NCI-H345 treated with DMSO at 0.1 percent for 48 hours (cell line): ENCODE measurements at regions not wholly inside any gene's neighbourhood (a gene's known extent, or its start where the extent isn't known, plus 50 kb on each side); places are given as distances from the start of the nearest gene placed in this dataset.
"Not testable (repeated sequence)": the region's sequence is repeated elsewhere in the genome, so short reads cannot be mapped to it uniquely, and the experiment has no call there.

Experiments
- DNase-seq: peaks from one replicate; lab custom pipeline; 2025; ENCODE audit not compliant: unreplicated experiment; lab: John Stamatoyannopoulos, UW

DNA sequence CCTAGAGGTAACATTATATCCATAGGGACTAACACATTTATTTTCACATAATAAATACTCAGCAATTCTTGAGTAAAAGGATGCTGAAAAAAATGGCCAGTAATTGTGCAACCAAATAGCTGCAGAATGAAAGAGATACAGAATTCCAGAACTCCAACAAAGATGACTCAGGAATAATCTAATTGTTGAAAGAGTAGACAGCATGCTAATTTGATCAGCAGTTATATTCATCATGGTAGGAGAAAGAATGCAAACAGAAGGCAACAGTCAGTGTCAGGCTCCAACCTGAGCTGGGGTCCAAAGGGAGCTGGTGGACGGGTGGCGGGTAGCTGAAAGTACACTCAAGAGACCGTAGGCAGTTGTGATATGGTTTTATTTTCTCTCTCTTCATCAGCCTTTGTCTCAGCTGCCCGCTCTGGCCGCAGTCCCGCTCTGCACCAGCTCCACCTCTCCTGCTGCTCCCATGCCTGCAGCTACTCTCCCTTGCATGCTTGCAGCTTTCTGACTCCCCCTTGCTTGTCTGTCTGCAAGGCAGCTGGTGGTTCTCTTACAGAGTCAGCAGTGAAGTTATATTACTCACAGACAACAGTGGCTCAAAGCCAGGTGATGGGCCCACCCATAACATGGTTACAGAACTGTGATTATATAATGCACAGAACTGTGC lies 1150.1 kb downstream of the STIM2 start:
- DNase-seq = no peak

- no peak for DNase-seq
Measured at GRCh38 chr4:28014469-28014868, 1153.8 kb downstream of the STIM2 start.

- no peak for DNase-seq
Measured at GRCh38 chr4:28015996-28016395, 1155.4 kb downstream of the STIM2 start.

DNA sequence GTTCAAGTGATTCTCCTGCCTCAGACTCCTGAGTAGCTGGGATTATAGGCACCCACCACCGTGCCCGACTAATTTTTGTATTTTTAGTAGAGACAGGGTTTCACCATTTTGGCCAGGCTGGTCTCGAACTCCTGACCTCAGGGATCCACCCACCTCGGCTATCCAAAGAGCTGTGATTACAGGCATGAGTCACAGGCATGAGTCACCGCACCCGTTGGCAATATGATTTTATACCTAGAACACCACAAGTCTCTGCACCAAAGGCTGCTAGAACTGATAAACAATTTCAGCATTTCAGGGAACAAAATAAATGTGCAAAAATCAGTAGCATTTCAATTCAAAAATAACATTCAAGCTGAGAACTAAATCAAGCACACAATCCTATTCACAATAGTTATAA lies 1177.6 kb downstream of the STIM2 start:
- not testable (repeated sequence) for DNase-seq

DNA sequence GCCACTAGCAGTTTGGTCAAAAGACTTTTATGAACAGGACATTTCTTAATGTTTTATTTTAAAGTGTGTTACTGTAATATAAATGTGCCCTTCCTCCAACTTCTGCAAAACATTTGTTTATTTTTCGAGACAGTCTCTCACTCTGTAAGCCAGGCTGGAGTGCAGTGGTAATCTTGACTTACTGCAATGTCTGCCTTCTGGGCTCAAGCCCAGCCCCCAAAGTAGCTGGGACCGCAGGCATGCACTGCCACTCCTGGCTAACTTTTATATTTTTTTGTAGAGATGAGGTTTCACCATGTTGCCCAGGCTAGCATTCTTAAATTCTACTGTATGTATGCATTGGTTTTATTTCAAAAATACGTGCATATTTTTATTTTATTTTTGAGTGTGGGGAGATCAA lies 1201.9 kb downstream of the STIM2 start:
- DNase-seq = no peak

DNA sequence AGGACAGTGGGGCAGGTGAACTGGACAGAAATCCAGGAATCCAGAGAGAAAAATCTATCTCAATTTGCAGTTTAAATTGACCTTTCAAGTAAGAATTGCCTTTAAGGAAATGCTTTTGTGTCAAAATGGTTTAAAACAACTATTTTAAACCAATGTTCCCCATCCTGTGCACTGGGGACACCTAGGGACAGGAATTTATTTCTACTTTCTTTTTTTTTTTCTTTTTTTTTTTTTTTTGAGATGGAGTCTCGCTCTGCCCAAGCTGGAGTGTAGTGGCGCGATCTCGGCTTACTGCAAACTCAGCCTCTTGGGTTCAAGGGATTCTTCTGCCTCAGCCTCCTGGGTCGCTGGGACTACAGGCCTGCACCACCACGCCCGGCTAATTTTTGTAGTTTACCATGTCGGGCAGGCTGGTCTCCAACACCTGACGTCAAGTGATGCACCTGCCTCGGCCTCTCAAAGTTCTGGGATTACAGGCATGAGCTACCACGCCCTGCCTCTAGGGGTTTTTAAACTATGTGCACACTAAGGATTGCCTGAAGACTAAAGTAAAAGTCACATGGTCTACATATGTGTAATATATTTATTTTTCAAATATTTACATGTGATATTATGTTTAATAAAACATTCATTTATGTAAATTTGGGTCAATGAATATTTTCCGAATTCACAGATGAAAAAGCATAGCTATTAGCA lies 1213.4 kb downstream of the STIM2 start:
- DNase-seq = no peak

- DNase-seq = no peak
Measured at GRCh38 chr4:28075401-28075956, 1214.8 kb downstream of the STIM2 start.

- not testable (repeated sequence) for DNase-seq
Measured at GRCh38 chr4:28077203-28077602, 1216.6 kb downstream of the STIM2 start.

GRCh38 chr4:28082686-28083390 lies 1222.2 kb downstream of the STIM2 start:
- no peak for DNase-seq

GRCh38 chr4:28092610-28093009 lies 1232.0 kb downstream of the STIM2 start:
- no peak for DNase-seq

GRCh38 chr4:28093071-28093470 lies 1232.4 kb downstream of the STIM2 start:
- peak; percentile 4 for DNase-seq

- no peak for DNase-seq
Measured at GRCh38 chr4:28101583-28101982, 1240.9 kb downstream of the STIM2 start.

DNA sequence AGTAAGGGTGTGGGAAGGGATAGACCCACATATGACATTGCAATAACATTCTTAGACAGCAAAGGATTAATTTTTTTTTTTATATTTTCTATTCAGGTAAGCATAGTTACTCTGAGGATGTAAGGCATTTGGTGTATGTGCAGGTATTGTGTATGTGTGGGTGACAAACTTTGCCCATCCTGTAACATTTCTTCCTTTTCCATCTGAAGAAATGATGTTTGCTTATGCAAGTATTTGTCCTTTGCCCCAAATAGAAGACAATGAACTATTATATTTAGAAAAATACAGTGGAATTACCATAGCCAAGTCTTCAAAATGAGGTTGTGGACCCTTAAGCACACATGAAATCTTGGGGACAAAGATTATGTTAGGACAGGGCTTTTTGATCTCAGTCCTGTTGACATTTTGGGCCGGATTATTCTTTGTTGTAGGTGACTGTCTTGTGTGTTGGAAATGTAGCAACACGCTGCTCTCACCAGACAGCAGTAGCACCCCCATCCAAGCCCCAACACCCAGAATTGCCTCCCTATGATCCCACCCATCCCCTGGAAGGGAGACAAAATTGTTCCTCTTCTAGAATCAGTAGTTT lies 1244.7 kb downstream of the STIM2 start:
- no peak for DNase-seq

GRCh38 chr4:28106155-28106554 lies 1245.5 kb downstream of the STIM2 start:
- DNase-seq = no peak

- no peak for DNase-seq
Measured at GRCh38 chr4:28109801-28110200, 1249.2 kb downstream of the STIM2 start.

- DNase-seq = not testable (repeated sequence)
Measured at GRCh38 chr4:28112691-28113335, 1252.2 kb downstream of the STIM2 start.

- not testable (repeated sequence) for DNase-seq
Measured at GRCh38 chr4:28113586-28113985, 1252.9 kb downstream of the STIM2 start.

- DNase-seq = not testable (repeated sequence)
Measured at GRCh38 chr4:28116526-28117083, 1256.0 kb downstream of the STIM2 start.

DNA sequence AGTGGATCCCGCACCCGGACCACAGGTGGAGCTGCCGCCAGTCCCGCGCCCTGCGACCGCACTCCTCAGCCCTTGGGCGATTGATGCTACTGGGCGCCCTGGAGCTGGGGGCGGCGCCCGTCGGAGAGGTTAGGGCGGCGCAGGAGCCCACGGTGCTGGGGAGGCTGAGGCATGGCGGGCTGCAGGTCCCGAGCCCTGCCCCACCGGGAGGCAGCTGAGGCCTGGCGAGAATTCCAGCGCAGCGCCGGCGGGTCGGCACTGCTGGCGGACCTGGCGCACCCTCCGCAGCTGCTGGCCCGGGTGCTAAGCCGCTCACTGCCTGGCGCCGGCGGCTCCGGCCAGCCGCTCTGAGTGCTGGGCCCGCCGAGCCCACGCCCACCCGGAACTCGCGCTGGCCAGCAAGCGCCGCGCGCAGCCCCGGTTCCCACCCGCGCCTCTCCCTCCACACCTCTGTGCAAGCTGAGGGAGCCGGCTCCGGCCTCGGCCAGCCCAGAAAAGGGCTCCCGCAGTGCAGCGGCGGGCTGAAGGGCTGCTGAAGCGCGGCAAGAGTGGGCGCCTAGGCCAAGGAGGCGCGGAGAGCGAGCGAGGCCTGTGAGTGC lies 1256.5 kb downstream of the STIM2 start:
- DNase-seq = no peak

GRCh38 chr4:28146191-28146590 lies 1285.5 kb downstream of the STIM2 start:
- DNase-seq = no peak
